ENCODE measurements at regions not wholly inside any gene's neighbourhood (a gene's known extent, or its start where the extent isn't known, plus 50 kb on each side); places are given as distances from the start of the nearest gene placed in this dataset.

DNA sequence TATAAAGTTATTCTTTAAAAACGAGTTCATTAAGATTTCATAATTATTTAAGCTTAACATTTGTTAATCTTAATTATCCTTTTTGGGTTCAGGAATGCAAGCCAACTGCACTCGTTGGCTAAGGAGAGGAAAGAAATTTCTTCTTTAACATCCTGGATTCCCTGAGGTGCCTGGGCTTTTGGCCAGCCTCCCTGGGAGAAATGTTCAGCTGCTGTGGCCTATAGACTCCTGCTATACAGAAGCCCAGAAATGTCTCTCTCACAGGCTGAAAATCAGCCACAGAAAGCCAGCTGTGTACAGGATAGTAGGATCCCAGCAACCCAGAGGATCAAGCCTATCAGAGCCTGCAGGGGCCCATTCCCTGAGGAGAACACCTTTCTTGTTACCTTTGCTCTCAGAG, 430.3 kb downstream of the XIRP2 start:
- Mint-ChIP-seq H3K9me3 (no peaks in the 10 kb centered on the region), H3K27me3 (ENCODE audit: low read depth) (no peaks in the 10 kb centered on the region), H3K4me3 (no peak overlapping the region), H3K36me3 (ENCODE audit: insufficient read depth) (no peaks in the 10 kb centered on the region), H3K4me1 (ENCODE audit: low read depth) (no peaks in the 10 kb centered on the region)
- no peak for DNase-seq
- ATAC-seq: no peak

DNA sequence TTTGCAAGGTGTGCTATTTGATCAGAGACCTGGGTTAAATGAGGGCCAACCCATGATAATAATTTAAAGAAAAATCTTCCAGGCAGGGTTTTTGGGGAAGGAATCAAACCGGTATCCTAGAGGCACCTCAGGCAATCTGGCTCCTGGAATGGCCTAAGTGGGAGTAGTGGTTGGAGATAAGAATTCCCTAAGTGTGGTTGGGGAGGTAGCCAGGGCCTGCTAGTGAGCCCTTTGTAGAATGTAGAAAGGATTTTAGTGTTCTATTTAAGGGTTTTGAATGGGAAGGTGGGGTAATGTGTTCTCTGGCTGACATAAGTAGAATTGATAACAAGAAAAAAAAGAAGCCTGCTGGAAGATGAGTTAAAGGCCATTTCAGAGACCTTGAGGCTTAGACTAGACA, 422.2 kb downstream of the XIRP2 start:
- ATAC-seq (no peak), DNase-seq (no peak)
- H3K4me1 Mint-ChIP-seq (ENCODE audit: low read depth): no peaks in the 10 kb centered on the region
- H3K36me3 Mint-ChIP-seq (ENCODE audit: insufficient read depth): no peaks in the 10 kb centered on the region
- no peak overlapping the region for H3K4me3 Mint-ChIP-seq
- H3K27me3 Mint-ChIP-seq (ENCODE audit: low read depth): no peaks in the 10 kb centered on the region
- no peaks in the 10 kb centered on the region for H3K9me3 Mint-ChIP-seq
